ENCODE measurements at regions not wholly inside any gene's neighbourhood (a gene's known extent, or its start where the extent isn't known, plus 50 kb on each side); places are given as distances from the start of the nearest gene placed in this dataset.
A peak's percentile ranks its signal among the peaks of the same experiment; 100 is the strongest.

DNA sequence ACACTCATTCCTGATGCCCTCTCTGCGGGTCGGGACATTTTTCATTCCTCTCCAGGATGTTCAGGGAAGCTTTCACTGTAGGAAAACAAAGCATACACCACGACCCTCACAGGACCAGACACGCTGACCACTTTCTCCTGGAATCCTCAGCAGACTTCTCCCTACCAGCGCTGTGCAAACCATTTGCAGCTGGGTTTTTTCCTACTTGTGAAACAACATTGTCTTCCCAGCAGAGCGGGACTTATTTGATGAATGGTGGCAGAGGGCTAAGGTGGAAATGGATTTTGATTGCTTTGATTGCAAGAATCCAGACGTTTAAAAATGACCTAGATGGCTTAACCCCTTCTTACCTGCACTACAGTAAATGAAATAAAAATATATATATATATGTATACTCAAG is 265.9 kb downstream of the TBC1D4 start:
- Histone ChIP-seq H3K79me2 (ENCODE audit: control insufficient read depth, insufficient read depth, low read length) (no peaks in the 10 kb centered on the region), H4K20me1 (ENCODE audit: control insufficient read depth, extremely low read depth, insufficient read depth, low read length) (no peaks in the 10 kb centered on the region), H2AFZ (ENCODE audit: control insufficient read depth, low read length) (peak overlapping the region; percentile 31), H3K27ac (ENCODE audit: control insufficient read depth, insufficient read depth, low read length) (no peak overlapping the region), H3K9ac (ENCODE audit: control insufficient read depth, extremely low read depth, insufficient read depth, low read length) (no peak overlapping the region), H3K36me3 (ENCODE audit: control insufficient read depth in 2 of 2, extremely low read depth in 1 of 2, insufficient read depth in 2 of 2, low read length in 2 of 2) (no peaks in the 10 kb centered on the region), H3K9me1 (ENCODE audit: control insufficient read depth, extremely low read depth, insufficient read depth, low read length) (no peaks in the 10 kb centered on the region), H3K27me3 (ENCODE audit: control insufficient read depth, extremely low read depth, insufficient read depth, low read length) (peaks cover 4% of the 10 kb centered on the region), H3K9me3 (ENCODE audit: control insufficient read depth, low read depth, low read length) (no peaks in the 10 kb centered on the region), H3K4me3 (ENCODE audit: control insufficient read depth in 2 of 3, extremely low read depth in 1 of 3, insufficient read depth in 2 of 3, low read depth in 1 of 3, low read length in 3 of 3) (no peak overlapping the region), H3K4me1 (ENCODE audit: control insufficient read depth, extremely low read depth, insufficient read depth, low read length) (peaks cover 8% of the 10 kb centered on the region), H3K4me2 (ENCODE audit: control insufficient read depth, extremely low read depth, insufficient read depth, low read depth, low read length) (no peak overlapping the region)
- dilution Hi-C loops (cut with MboI; ENCODE audit: extremely low pct_ligation_motif_present, low sequenced_read_pairs) = no loop called here
- TF ChIP-seq, protein P1, sequence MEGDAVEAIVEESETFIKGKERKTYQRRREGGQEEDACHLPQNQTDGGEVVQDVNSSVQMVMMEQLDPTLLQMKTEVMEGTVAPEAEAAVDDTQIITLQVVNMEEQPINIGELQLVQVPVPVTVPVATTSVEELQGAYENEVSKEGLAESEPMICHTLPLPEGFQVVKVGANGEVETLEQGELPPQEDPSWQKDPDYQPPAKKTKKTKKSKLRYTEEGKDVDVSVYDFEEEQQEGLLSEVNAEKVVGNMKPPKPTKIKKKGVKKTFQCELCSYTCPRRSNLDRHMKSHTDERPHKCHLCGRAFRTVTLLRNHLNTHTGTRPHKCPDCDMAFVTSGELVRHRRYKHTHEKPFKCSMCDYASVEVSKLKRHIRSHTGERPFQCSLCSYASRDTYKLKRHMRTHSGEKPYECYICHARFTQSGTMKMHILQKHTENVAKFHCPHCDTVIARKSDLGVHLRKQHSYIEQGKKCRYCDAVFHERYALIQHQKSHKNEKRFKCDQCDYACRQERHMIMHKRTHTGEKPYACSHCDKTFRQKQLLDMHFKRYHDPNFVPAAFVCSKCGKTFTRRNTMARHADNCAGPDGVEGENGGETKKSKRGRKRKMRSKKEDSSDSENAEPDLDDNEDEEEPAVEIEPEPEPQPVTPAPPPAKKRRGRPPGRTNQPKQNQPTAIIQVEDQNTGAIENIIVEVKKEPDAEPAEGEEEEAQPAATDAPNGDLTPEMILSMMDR (optimal IDR thresholded peaks at IDR 0.05 in 1 of 3, IDR thresholded peaks at IDR 0.05 in 1 of 3, conservative IDR thresholded peaks at IDR 0.05 in 1 of 3; ENCODE audit: extremely low read depth in 1 of 3, insufficient read depth in 2 of 3, low read length in 3 of 3) = no peak
- no peak for TF ChIP-seq EZH2 (IDR thresholded peaks at IDR 0.05; ENCODE audit: low read length)
- no peak for DNase-seq (ENCODE audit: low read depth, low spot score)
- FAIRE-seq = no peak

DNA sequence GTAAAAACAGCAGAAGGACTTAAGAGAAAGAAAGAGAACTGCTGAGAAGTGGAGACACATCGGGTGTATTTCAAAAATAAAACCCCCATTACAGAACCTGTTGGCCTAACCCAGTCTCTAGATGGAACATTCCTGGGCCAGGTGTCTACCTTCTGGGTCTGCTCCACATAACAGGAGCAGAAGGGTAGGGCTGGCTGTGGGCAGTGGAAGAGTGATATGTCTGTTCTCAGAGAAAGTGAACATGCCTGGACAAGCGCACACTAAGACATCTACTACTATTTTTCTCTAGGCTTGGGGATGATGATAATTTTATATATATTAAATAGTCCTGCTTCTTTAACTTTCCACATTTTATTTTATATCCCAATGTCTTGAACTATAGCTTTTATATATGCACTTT is 267.1 kb downstream of the TBC1D4 start:
- no peak overlapping the region for H3K27ac ChIP-seq (ENCODE audit: control insufficient read depth, insufficient read depth, low read length)
- no peaks in the 10 kb centered on the region for H3K27me3 ChIP-seq (ENCODE audit: control insufficient read depth, extremely low read depth, insufficient read depth, low read length)
- no peaks in the 10 kb centered on the region for H3K9me1 ChIP-seq (ENCODE audit: control insufficient read depth, extremely low read depth, insufficient read depth, low read length)
- dilution Hi-C loops (cut with MboI; ENCODE audit: extremely low pct_ligation_motif_present, low sequenced_read_pairs) = no loop called here
- no peaks in the 10 kb centered on the region for H4K20me1 ChIP-seq (ENCODE audit: control insufficient read depth, extremely low read depth, insufficient read depth, low read length)
- H3K4me2 ChIP-seq (ENCODE audit: control insufficient read depth, extremely low read depth, insufficient read depth, low read depth, low read length) = no peak overlapping the region
- peak overlapping the region; percentile 29 for H2AFZ ChIP-seq (ENCODE audit: control insufficient read depth, low read length)
- H3K4me1 ChIP-seq (ENCODE audit: control insufficient read depth, extremely low read depth, insufficient read depth, low read length) = peaks cover 8% of the 10 kb centered on the region
- H3K79me2 ChIP-seq (ENCODE audit: control insufficient read depth, insufficient read depth, low read length) = no peaks in the 10 kb centered on the region
- no peaks in the 10 kb centered on the region for H3K9me3 ChIP-seq (ENCODE audit: control insufficient read depth, low read depth, low read length)
- H3K36me3 ChIP-seq (ENCODE audit: control insufficient read depth in 2 of 2, extremely low read depth in 1 of 2, insufficient read depth in 2 of 2, low read length in 2 of 2) = no peaks in the 10 kb centered on the region
- H3K9ac ChIP-seq (ENCODE audit: control insufficient read depth, extremely low read depth, insufficient read depth, low read length) = no peak overlapping the region
- H3K4me3 ChIP-seq (ENCODE audit: control insufficient read depth in 2 of 3, extremely low read depth in 1 of 3, insufficient read depth in 2 of 3, low read depth in 1 of 3, low read length in 3 of 3) = no peak overlapping the region
- TF ChIP-seq EZH2 (IDR thresholded peaks at IDR 0.05; ENCODE audit: low read length) = no peak
- TF ChIP-seq, protein P1 (optimal IDR thresholded peaks at IDR 0.05 in 1 of 3, IDR thresholded peaks at IDR 0.05 in 1 of 3, conservative IDR thresholded peaks at IDR 0.05 in 1 of 3; ENCODE audit: extremely low read depth in 1 of 3, insufficient read depth in 2 of 3, low read length in 3 of 3) = no peak
- DNase-seq (ENCODE audit: low read depth, low spot score) (peak; percentile 11), FAIRE-seq (no peak)
